ENCODE measurements at regions not wholly inside any gene's neighbourhood (a gene's known extent, or its start where the extent isn't known, plus 50 kb on each side); places are given as distances from the start of the nearest gene placed in this dataset.

- TF ChIP-seq CTCF (conservative IDR thresholded peaks at IDR 0.05) = no peak
- TF ChIP-seq ZFX (IDR thresholded peaks at IDR 0.05) = no peak
Measured at GRCh38 chr17:71484546-71484945, 636.3 kb upstream of the SOX9 start.
